Mesodermal cell (in vitro differentiated cells): ENCODE measurements at regions not wholly inside any gene's neighbourhood (a gene's known extent, or its start where the extent isn't known, plus 50 kb on each side); places are given as distances from the start of the nearest gene placed in this dataset.

Experiments used
- H3K27ac ChIP-seq: 2 replicates; pipeline ENCODE4 v1.7.0; 2013; ENCODE audit warnings: mild to moderate bottlenecking, low read depth, low read length, moderate library complexity; ENCODE audit not compliant: severe bottlenecking
- H3K36me3 ChIP-seq: 2 replicates; pipeline ENCODE4 v1.7.1; 2013; ENCODE audit warnings: mild to moderate bottlenecking, low read length, moderate library complexity; ENCODE audit not compliant: control insufficient read depth, insufficient read depth
- H3K4me1 ChIP-seq: one replicate; pipeline ENCODE4 v1.7.1; 2013; ENCODE audit warnings: mild to moderate bottlenecking, low read length; ENCODE audit not compliant: insufficient read depth, control insufficient read depth, poor library complexity, severe bottlenecking
- H3K4me3 ChIP-seq: 2 replicates; pipeline ENCODE4 v1.7.0; 2013; ENCODE audit warnings: low read length, control low read depth, mild to moderate bottlenecking; ENCODE audit not compliant: insufficient read depth, poor library complexity, severe bottlenecking; ENCODE audit errors: extremely low read depth
- H3K9me3 ChIP-seq: 2 replicates; pipeline ENCODE4 v1.7.1; 2013; ENCODE audit warnings: mild to moderate bottlenecking, low read length, moderate library complexity; ENCODE audit not compliant: control insufficient read depth
- WGBS, 2 experiments: methylation state at CpG; one replicate each; pipeline ENCODE4 v1.1.5; 2013; ENCODE audit warnings: missing lambda C conversion rate in 2 of 2; ENCODE audit not compliant: insufficient coverage in 2 of 2; 5-methylcytosine and 5-hydroxymethylcytosine counted together

DNA sequence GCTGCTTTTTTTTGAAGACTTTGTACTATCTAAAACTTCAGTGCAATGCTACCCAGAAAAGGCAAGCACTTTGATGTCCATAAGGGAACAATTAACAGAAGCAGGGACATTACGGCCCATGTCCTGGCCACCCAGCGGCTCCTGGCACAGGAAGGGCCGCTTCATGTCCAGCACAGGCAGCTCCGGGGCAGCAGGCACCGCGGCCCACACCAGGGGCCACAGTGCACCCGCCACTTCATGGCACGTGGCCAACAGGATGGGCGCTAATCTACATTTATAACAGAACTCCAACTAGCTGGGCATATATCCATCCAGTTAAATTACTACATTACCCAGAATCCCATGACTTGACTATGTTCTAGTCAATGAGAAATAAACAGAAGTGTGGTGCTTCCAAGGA, 198.2 kb upstream of the ID4 start:
- Histone ChIP-seq H3K4me1 (no peaks in the 10 kb centered on the region), H3K9me3 (no peaks in the 10 kb centered on the region), H3K27ac (no peak overlapping the region), H3K4me3 (no peak overlapping the region), H3K36me3 (no peaks in the 10 kb centered on the region)
- WGBS, 2 experiments: 94 to 98% methylated on average over 6 to 8 of the region's 9 CpGs

DNA sequence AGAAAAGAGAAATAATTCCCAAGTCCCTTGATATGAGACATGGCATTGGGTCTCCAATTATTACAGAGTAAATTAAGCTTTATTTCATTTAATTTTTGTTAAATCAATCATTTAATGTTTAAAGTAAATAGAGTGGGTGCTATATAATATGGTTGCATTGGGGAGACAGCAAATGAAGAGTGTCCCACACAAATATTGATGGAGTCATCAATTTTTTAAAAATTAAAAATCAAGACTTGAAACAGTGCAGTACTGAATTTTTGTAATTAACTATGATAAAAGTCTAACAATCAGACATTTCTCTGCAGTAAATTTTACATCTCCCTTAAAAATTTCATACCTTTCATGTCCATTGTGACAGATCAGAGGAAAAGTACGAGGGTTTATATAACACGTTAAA, 193.9 kb upstream of the ID4 start:
- H3K4me3 ChIP-seq: no peak overlapping the region
- 100% methylated on average over 1 of the region's 2 CpGs; no CpG with 5 or more reads in 1 of the 2 experiments for WGBS, 2 experiments

DNA sequence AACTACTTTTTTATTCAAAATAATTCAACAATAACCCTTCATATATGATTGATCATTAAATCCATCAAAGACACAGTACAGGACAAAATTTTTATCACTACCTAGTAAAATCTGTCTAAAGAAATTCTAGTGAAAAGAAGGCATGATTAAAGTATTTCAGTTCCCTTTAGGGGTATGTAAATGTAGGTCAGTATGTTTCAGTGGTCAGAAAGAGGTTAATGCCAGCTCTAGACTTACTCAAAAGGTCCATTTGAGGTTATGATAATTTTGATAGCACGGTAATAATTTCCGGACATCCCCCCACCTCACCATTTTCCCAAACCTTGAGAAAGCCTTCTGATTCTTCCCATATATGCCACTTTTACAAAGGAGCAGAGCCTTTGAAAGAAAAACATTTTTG, 193.5 kb upstream of the ID4 start:
- no peak overlapping the region for H3K4me3 ChIP-seq
- H3K36me3 ChIP-seq: no peaks in the 10 kb centered on the region
- WGBS, 2 experiments: no CpG with 5 or more reads among the region's 2 CpGs
- H3K27ac ChIP-seq: no peak overlapping the region
- H3K4me1 ChIP-seq: no peaks in the 10 kb centered on the region
- H3K9me3 ChIP-seq: no peaks in the 10 kb centered on the region

More for the DNA sequence above, 193.9 kb upstream of the ID4 start:
- Histone ChIP-seq H3K4me1 (no peaks in the 10 kb centered on the region), H3K9me3 (no peaks in the 10 kb centered on the region), H3K27ac (no peak overlapping the region), H3K36me3 (no peaks in the 10 kb centered on the region)

DNA sequence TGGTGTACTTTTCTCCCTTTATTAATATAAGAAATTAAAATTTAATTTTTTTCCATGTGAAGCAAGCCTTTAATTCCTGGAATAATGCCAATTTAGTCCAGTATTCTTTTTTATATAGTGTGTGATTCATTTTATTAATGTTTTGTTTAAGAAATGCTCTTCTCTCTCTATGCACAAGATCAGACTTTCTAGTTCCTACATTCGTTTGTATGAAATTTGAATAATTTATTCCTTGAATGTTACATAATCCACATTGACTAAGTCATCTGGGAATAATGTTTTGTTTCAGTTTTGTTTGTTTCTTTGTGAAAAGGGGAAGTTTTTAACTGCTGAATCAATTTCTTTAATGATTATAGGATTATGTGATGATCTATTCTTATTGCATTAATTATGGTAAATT, 181.4 kb upstream of the ID4 start:
- Histone ChIP-seq H3K27ac (no peak overlapping the region), H3K9me3 (no peaks in the 10 kb centered on the region), H3K36me3 (no peaks in the 10 kb centered on the region), H3K4me1 (no peaks in the 10 kb centered on the region), H3K4me3 (no peak overlapping the region)
- no CpG with 5 or more reads among the region's 1 CpG for WGBS, 2 experiments

DNA sequence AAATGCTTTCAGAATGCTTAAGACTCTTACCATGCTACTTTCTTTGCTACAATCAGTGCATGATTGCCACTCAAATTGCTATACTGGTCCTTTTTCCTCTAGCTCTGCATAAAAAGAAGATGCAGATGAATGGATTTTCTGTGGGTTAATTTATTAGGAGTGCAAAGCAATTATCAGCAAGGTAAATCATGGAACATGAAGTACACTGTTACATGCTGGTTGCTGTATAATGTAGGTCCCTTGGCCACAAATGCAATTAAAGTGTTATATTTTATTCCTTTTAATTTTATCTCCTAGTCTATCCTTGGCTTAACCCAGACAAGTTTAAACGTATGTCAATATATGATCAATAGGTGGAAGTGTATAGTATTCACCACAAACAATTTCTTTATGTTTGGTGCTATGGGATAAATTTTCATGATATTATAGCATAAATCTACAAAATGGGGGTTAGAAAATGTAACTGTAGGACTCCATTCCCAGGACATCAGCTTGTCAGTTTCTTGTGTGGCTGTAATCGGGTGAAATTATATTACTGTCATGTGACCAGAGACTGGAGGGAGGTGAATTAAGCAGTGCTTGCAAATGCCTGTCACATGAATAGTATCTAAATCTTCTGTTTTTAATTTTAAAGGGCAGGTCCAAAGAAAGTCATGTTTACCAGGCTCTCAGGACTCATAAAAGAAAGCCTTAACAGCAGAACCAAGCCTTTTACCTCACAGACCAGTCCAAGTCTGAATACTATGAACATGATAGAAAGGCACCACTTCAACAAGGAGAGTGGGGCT, 176.9 kb upstream of the ID4 start:
- no peak overlapping the region for H3K27ac ChIP-seq
- H3K4me3 ChIP-seq: no peak overlapping the region
- H3K36me3 ChIP-seq: no peaks in the 10 kb centered on the region
- no peaks in the 10 kb centered on the region for H3K9me3 ChIP-seq
- no peaks in the 10 kb centered on the region for H3K4me1 ChIP-seq
- 88% methylated on average over 1 of the region's 2 CpGs; no CpG with 5 or more reads in 1 of the 2 experiments for WGBS, 2 experiments

DNA sequence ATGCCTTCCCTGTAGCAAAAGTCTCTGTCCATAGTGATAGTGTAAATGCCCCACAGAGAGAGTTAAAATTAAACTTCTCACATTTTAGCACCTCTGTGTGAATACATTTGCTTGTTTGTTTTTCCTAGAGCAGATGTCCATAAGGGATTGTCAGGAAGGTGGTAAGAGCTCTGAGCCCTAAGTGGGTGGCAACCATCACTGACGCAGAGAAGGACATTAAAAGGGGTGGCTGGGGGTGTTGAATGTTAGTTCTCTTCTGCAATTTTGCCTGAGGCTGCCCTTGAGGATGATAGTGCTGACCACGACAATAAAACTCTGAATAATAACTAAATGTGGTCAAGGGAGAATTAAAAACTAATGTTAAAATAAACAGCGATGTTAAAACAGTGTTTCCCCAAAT, 174.3 kb upstream of the ID4 start:
- Histone ChIP-seq H3K9me3 (no peaks in the 10 kb centered on the region), H3K4me3 (no peak overlapping the region), H3K36me3 (no peaks in the 10 kb centered on the region), H3K4me1 (peaks cover 2% of the 10 kb centered on the region), H3K27ac (no peak overlapping the region)
- WGBS, 2 experiments: 57 to 65% methylated on average over 1 to 2 of the region's 3 CpGs

DNA sequence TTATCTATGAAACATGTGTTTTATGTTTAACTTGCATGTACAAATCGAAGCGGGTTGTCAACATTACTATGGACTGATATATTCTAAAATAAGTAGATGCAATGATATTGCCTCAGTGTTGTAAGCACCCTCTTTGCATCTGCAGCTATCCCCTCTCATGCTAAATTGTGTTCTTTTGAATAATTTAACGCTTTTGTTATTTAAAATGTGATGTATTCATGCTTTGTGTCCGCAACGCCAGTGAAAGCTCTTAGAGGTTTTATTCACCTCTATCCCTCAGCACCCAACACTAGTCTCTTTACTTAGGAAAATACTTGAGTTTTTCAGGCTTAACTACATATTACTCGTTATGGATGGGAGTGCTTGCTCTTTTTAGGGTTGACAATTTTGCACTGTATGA, 173.7 kb upstream of the ID4 start:
- H3K36me3 ChIP-seq: no peaks in the 10 kb centered on the region
- peaks cover 7% of the 10 kb centered on the region for H3K4me1 ChIP-seq
- no peak overlapping the region for H3K4me3 ChIP-seq
- H3K9me3 ChIP-seq: no peaks in the 10 kb centered on the region
- WGBS, 2 experiments: no CpG with 5 or more reads among the region's 6 CpGs
- H3K27ac ChIP-seq: no peak overlapping the region

DNA sequence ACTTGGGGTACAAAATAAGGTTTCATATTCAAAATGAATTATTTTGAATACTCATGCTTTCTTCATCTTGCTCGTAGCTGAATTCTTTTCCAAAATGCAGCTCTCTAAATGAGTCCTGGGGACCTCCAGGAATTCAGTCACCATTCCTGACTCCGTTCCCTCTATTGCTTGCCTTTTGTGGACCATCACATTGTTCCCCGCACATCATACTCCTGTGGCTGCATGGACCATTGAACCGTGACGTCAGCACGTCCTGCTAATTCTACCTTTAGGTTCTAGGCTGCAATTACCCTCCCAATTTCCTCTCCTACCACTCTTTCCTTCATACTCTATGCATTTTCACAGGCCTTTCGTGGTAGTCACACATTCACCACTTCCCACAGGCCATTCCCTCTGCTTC, 173.1 kb upstream of the ID4 start:
- no peak overlapping the region for H3K4me3 ChIP-seq
- no peaks in the 10 kb centered on the region for H3K36me3 ChIP-seq
- H3K27ac ChIP-seq: no peak overlapping the region
- 77 to 82% methylated on average over 5 to 7 of the region's 7 CpGs for WGBS, 2 experiments
- no peaks in the 10 kb centered on the region for H3K9me3 ChIP-seq
- H3K4me1 ChIP-seq: peaks cover 13% of the 10 kb centered on the region

DNA sequence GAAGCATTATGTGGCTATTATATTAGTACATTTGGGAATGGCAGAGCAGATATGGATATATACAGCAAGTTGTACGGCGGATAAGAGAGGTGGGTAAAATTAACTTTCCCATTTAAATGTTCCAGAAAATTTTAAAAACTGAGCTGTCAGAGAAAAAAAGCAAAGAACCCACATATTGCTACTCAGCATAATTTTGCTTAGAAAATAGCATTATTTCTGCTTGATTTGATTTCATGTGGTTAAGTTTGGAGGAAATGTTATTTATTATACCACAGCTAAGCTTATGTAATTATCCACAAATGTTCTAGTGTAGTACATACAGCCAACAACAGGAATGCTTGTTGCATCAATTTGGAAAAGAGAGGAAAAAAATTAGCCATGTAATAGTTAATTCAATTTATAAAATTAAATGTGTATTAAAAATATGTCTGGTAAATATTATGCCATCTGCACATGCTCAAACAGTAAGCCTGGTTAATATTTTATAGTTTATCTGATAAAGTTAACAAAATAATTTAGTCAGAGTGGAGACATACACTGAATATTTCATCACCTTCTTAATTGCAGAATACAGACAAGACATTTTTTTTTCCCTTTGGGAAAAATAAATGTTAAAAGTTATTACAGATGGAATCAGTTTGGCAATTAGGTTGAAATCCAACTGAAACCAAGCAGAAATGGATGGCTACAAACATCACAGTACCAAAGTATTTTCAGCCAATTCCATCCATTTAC, 172.1 kb upstream of the ID4 start:
- H3K27ac ChIP-seq: no peak overlapping the region
- WGBS, 2 experiments: 92% methylated on average over 2 of the region's 2 CpGs; no CpG with 5 or more reads in 1 of the 2 experiments

DNA sequence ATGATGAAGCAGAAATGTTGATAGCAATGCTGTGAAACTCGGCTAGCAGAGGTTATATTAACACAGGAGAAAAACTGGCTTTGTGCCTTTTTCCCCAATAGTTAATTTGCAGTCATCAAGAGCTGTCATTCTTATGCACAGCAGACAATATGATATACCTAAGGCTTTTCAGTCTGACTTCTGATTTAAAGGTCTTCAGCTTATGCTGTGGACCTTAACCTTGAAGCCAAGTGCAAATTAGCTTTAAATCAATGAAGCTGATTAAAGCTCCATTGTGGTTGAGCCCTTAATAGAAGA, 171.6 kb upstream of the ID4 start:
- Histone ChIP-seq H3K36me3 (no peaks in the 10 kb centered on the region), H3K4me3 (no peak overlapping the region), H3K27ac (no peak overlapping the region), H3K9me3 (no peaks in the 10 kb centered on the region), H3K4me1 (peaks cover 20% of the 10 kb centered on the region)
- 78% methylated on average over 1 of the region's 1 CpG; no CpG with 5 or more reads in 1 of the 2 experiments for WGBS, 2 experiments

More for the DNA sequence above, 172.1 kb upstream of the ID4 start:
- Histone ChIP-seq H3K4me3 (no peak overlapping the region), H3K4me1 (peaks cover 20% of the 10 kb centered on the region), H3K36me3 (no peaks in the 10 kb centered on the region), H3K9me3 (no peaks in the 10 kb centered on the region)

DNA sequence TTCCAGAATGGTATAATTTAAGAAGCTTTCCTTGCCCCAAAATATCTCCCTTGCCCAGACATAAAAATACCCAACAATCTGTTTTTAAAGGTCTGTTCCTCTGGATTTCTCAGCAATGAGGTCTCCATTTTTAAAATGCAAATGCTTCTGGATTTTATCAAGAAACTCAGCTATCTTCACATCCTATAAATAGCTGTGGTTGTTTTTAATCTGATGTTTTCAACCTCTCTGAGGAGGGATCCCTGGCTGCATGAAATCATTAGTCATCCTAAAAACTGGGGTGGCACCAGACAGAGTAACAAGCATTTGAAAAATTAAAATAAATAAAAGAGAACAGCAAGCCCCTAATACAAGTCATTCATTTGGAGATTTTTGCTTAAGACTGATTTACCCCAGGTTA, 168.5 kb upstream of the ID4 start:
- H3K9me3 ChIP-seq: no peaks in the 10 kb centered on the region
- peak overlapping the region; percentile 33 for H3K27ac ChIP-seq
- no peak overlapping the region for H3K4me3 ChIP-seq
- H3K4me1 ChIP-seq: peaks cover 20% of the 10 kb centered on the region
- H3K36me3 ChIP-seq: no peaks in the 10 kb centered on the region
